Neutrophil (primary cell): ENCODE measurements at regions not wholly inside any gene's neighbourhood (a gene's known extent, or its start where the extent isn't known, plus 50 kb on each side); places are given as distances from the start of the nearest gene placed in this dataset.

ENCODE experiments used
- H3K27ac ChIP-seq: fragments of 200-600 bp; sonication (generic); 2 replicates; pipeline ENCODE4 v1.5.1; 2016; ENCODE audit warnings: mild to moderate bottlenecking, moderate library complexity
- H3K27me3 ChIP-seq: fragments of 200-600 bp; sonication (generic); 2 replicates; pipeline ENCODE4 v1.6.0; 2016; ENCODE audit warnings: mild to moderate bottlenecking
- H3K36me3 ChIP-seq: fragments of 200-600 bp; sonication (generic); 2 replicates; pipeline ENCODE4 v1.5.1; 2017
- H3K4me1 ChIP-seq, 2 experiments: fragments of 200-600 bp in 1 of 2; sonication (generic) in 1 of 2; 1 replicate in 1 of 2; 2 replicates in 1 of 2; pipeline versions ENCODE4 v1.5.1 to v1.6.1; 2013 to 2016; ENCODE audit warnings: low read depth in 1 of 2, low read length in 1 of 2, mild to moderate bottlenecking in 1 of 2, moderate library complexity in 1 of 2; ENCODE audit not compliant: control insufficient read depth in 1 of 2, insufficient read depth in 1 of 2
- H3K4me3 ChIP-seq, 2 experiments: fragments of 200-600 bp in 1 of 2; sonication (generic) in 1 of 2; 1 replicate in 1 of 2; 2 replicates in 1 of 2; pipeline ENCODE4 v1.5.1; 2013 to 2016; ENCODE audit warnings: low read depth in 1 of 2, low read length in 1 of 2, mild to moderate bottlenecking in 1 of 2, moderate library complexity in 1 of 2
- H3K9me3 ChIP-seq: fragments of 200-600 bp; sonication (generic); 2 replicates; pipeline ENCODE4 v1.5.1; 2016
- CTCF ChIP-seq: fragments of 200-600 bp; sonication (generic); IDR thresholded peaks from 2 replicates; pipeline ENCODE4 v1.5.1; 2016; ENCODE audit warnings: antibody characterized with exemption

GRCh38 chr2:31729065-31729439, 148.3 kb upstream of the SRD5A2 start:
- no peak for TF ChIP-seq CTCF
- Histone ChIP-seq H3K4me1 (no peaks in the 10 kb centered on the region), H3K4me3 (no peak overlapping the region), H3K36me3 (no peaks in the 10 kb centered on the region), H3K27me3 (peaks cover 6% of the 10 kb centered on the region), H3K27ac (no peak overlapping the region), H3K9me3 (no peaks in the 10 kb centered on the region)

DNA sequence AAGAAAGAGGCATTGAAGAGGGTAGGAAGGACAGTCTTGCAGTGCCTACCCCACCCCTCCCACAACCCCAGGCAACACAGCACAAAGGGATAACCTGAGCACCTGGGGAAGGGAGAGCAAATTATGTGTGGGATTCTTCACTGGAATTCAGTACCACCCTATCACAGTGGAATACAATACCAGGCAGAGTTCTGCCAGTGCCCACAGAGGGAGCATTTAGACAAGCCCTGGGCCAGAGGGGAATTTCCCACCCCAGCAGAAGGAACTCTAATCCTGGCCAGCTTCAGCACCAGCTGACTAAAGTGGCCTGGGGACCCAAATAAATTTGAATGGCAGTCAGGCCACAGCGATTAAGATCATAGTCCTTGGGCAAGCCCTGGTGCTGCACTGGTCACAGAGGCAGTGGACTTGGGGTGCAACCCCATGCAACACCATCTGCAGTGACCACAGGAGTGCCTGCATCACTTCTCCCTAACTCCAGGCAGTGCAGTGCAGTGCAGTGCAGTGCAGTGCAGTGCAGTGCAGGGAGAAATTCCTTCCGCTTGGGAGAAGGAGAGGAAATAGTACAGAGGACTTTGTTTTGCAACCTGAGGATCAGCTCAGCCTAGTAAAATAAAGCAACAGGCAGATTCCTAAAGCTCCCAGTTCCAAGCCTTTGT, 147.8 kb upstream of the SRD5A2 start:
- Histone ChIP-seq H3K36me3 (no peaks in the 10 kb centered on the region), H3K27ac (no peak overlapping the region), H3K9me3 (no peaks in the 10 kb centered on the region), H3K4me3 (no peak overlapping the region), H3K4me1 (no peaks in the 10 kb centered on the region), H3K27me3 (peaks cover 6% of the 10 kb centered on the region)
- TF ChIP-seq CTCF: no peak

- H3K4me1 ChIP-seq: no peaks in the 10 kb centered on the region
- no peak overlapping the region for H3K4me3 ChIP-seq
- H3K27me3 ChIP-seq: peaks cover 6% of the 10 kb centered on the region
- H3K9me3 ChIP-seq: no peaks in the 10 kb centered on the region
- H3K36me3 ChIP-seq: no peaks in the 10 kb centered on the region
- no peak overlapping the region for H3K27ac ChIP-seq
- TF ChIP-seq CTCF: no peak
Measured at GRCh38 chr2:31726457-31726856, 145.7 kb upstream of the SRD5A2 start.

DNA sequence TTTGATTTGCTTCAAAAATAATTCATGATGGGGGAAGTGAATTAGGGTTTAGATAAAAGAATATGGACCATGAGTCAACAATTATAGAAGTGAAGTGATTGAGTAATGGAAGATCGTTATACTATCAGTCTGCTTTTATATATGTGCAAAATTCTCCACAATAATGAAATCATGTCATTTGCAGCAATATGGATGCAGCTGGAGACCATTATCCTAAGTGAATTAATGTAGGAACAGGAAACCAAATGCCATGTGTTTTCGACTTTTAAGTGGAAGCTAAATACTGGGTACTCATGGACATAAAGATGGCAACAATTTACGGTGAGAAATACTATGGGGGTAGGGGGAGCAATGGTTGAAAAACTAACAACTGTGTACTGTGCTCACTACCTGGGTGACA, 144.7 kb upstream of the SRD5A2 start:
- Histone ChIP-seq H3K4me3 (no peak overlapping the region), H3K36me3 (no peaks in the 10 kb centered on the region), H3K9me3 (no peaks in the 10 kb centered on the region), H3K27me3 (peaks cover 6% of the 10 kb centered on the region), H3K4me1 (no peaks in the 10 kb centered on the region), H3K27ac (no peak overlapping the region)
- no peak for TF ChIP-seq CTCF

GRCh38 chr2:31711737-31712136, 131.0 kb upstream of the SRD5A2 start:
- no peak overlapping the region for H3K4me3 ChIP-seq
- H3K36me3 ChIP-seq: no peaks in the 10 kb centered on the region
- no peak overlapping the region for H3K27ac ChIP-seq
- H3K9me3 ChIP-seq: no peaks in the 10 kb centered on the region
- H3K27me3 ChIP-seq: no peaks in the 10 kb centered on the region
- no peaks in the 10 kb centered on the region for H3K4me1 ChIP-seq
- TF ChIP-seq CTCF: no peak

DNA sequence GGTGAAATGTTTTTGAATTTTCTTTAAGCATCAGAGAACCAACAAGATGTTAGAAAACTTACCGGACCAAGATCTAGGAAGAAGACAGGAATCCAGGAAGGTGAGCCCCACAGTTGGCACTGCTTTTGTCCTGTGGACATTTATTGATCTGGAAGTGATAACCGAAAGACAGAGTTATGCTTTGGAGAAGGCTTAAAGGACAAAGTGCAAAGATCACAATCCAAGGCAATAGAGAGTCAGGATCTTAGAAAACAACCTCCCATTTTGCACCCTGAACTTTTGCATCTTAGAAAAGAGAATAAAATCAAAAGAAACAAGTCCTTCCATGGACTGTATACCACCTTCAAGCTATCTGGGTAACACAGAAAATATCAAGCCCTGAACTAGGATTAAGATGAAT, 129.4 kb upstream of the SRD5A2 start:
- H3K9me3 ChIP-seq: no peaks in the 10 kb centered on the region
- H3K27me3 ChIP-seq: no peaks in the 10 kb centered on the region
- H3K4me3 ChIP-seq: no peak overlapping the region
- H3K4me1 ChIP-seq: no peaks in the 10 kb centered on the region
- TF ChIP-seq CTCF: no peak
- H3K36me3 ChIP-seq: no peaks in the 10 kb centered on the region
- no peak overlapping the region for H3K27ac ChIP-seq
